ENCODE measurements at regions not wholly inside any gene's neighbourhood (a gene's known extent, or its start where the extent isn't known, plus 50 kb on each side); places are given as distances from the start of the nearest gene placed in this dataset.

GRCh38 chr12:123033392-123034021 is 53.0 kb downstream of the ARL6IP4 start:
- Histone ChIP-seq H3K27ac (no peak overlapping the region), H3K9me3 (no peaks in the 10 kb centered on the region), H3K4me1 (no peaks in the 10 kb centered on the region), H3K4me3 (no peak overlapping the region), H3K36me3 (peaks cover 0 to 8% of the 10 kb centered on the region in 2 donors), H3K27me3 (no peaks in the 10 kb centered on the region)
- DNase-seq (no peak), ATAC-seq (no peak)
- intact Hi-C loops (cut with DNase I; ENCODE audit: low total_unique reads) = no loop called here
- TF ChIP-seq POLR2A (IDR thresholded peaks at IDR 0.05) = no peak
- TF ChIP-seq, protein P1, sequence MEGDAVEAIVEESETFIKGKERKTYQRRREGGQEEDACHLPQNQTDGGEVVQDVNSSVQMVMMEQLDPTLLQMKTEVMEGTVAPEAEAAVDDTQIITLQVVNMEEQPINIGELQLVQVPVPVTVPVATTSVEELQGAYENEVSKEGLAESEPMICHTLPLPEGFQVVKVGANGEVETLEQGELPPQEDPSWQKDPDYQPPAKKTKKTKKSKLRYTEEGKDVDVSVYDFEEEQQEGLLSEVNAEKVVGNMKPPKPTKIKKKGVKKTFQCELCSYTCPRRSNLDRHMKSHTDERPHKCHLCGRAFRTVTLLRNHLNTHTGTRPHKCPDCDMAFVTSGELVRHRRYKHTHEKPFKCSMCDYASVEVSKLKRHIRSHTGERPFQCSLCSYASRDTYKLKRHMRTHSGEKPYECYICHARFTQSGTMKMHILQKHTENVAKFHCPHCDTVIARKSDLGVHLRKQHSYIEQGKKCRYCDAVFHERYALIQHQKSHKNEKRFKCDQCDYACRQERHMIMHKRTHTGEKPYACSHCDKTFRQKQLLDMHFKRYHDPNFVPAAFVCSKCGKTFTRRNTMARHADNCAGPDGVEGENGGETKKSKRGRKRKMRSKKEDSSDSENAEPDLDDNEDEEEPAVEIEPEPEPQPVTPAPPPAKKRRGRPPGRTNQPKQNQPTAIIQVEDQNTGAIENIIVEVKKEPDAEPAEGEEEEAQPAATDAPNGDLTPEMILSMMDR (IDR thresholded peaks at IDR 0.05 in 4 of 5, conservative IDR thresholded peaks at IDR 0.05 in 1 of 5) = no peak
- in situ Hi-C loops (cut with MboI; ENCODE audit: low sequenced_read_pairs in 4 of 4) = no loop called here

GRCh38 chr12:123032736-123033391 is 52.4 kb downstream of the ARL6IP4 start:
- peaks cover 0 to 8% of the 10 kb centered on the region in 2 donors for H3K36me3 ChIP-seq
- in situ Hi-C loops (cut with MboI; ENCODE audit: low sequenced_read_pairs in 4 of 4) (no loop called here), intact Hi-C loops (cut with DNase I; ENCODE audit: low total_unique reads) (no loop called here)
- H3K27ac ChIP-seq = no peak overlapping the region
- no peaks in the 10 kb centered on the region for H3K9me3 ChIP-seq
- no peak for DNase-seq
- no peak for TF ChIP-seq POLR2A (IDR thresholded peaks at IDR 0.05)
- TF ChIP-seq, protein P1 (IDR thresholded peaks at IDR 0.05 in 4 of 5, conservative IDR thresholded peaks at IDR 0.05 in 1 of 5) = no peak
- no peak for ATAC-seq
- no peak overlapping the region for H3K4me3 ChIP-seq
- H3K4me1 ChIP-seq = no peaks in the 10 kb centered on the region
- H3K27me3 ChIP-seq = no peaks in the 10 kb centered on the region
